GM23338 (cell line): ENCODE measurements at regions not wholly inside any gene's neighbourhood (a gene's known extent, or its start where the extent isn't known, plus 50 kb on each side); places are given as distances from the start of the nearest gene placed in this dataset.

Experiments used
- ATAC-seq: fragments of 200-7000 bp; cut with Tn5 transposase; 3 replicates; pipeline ENCODE4 v1.9.1; 2020
- DNase-seq: peaks from one replicate; pipeline ENCODE4 v3.0.0-alpha.2; 2015; ENCODE audit warnings: low spot score
- H2AFZ ChIP-seq: fragments of 200-600 bp; sonication (generic); 2 replicates; pipeline ENCODE4 v1.8.0; 2016; ENCODE audit warnings: antibody characterized with exemption, mild to moderate bottlenecking, moderate library complexity
- H3F3A ChIP-seq: fragments of 200-600 bp; sonication (generic); replicated peaks from 2 replicates; pipeline ENCODE4 v1.8.0; 2017; ENCODE audit warnings: antibody characterized with exemption, mixed run types, low read depth
- H3K27ac ChIP-seq: fragments of 200-600 bp; sonication (generic); 2 replicates; pipeline ENCODE4 v1.6.1; 2016; ENCODE audit warnings: low read depth
- H3K27me3 ChIP-seq: fragments of 200-600 bp; sonication (generic); 2 replicates; pipeline ENCODE4 v1.8.0; 2016; ENCODE audit warnings: mild to moderate bottlenecking, mixed run types, moderate library complexity; ENCODE audit not compliant: insufficient read depth
- H3K36me3 ChIP-seq: fragments of 200-600 bp; sonication (generic); 2 replicates; pipeline ENCODE4 v1.8.0; 2016; ENCODE audit warnings: mild to moderate bottlenecking; ENCODE audit not compliant: insufficient read depth
- H3K4me1 ChIP-seq: fragments of 200-600 bp; sonication (generic); 2 replicates; pipeline ENCODE4 v1.8.0; 2016; ENCODE audit warnings: mild to moderate bottlenecking, moderate library complexity; ENCODE audit not compliant: insufficient read depth
- H3K4me2 ChIP-seq: fragments of 200-600 bp; sonication (generic); 2 replicates; pipeline ENCODE4 v1.7.1; 2017; ENCODE audit warnings: mixed run types
- H3K4me3 ChIP-seq: fragments of 200-600 bp; sonication (generic); 2 replicates; pipeline ENCODE4 v1.6.1; 2016; ENCODE audit warnings: mixed run types
- H3K79me2 ChIP-seq: fragments of 200-600 bp; sonication (generic); replicated peaks from 2 replicates; pipeline ENCODE4 v1.8.0; 2017; ENCODE audit warnings: mild to moderate bottlenecking; ENCODE audit not compliant: insufficient read depth
- H3K9me2 ChIP-seq: fragments of 200-600 bp; sonication (generic); 2 replicates; pipeline ENCODE4 v1.8.0; 2017; ENCODE audit not compliant: insufficient read depth
- H4K20me1 ChIP-seq: fragments of 200-600 bp; sonication (generic); replicated peaks from 2 replicates; pipeline ENCODE4 v1.8.0; 2017; ENCODE audit warnings: mild to moderate bottlenecking; ENCODE audit not compliant: insufficient read depth
- H3K27ac Mint-ChIP-seq: 2 replicates; pipeline ENCODE4 v1.8.0; 2020; ENCODE audit warnings: inconsistent platforms, mild to moderate bottlenecking, moderate library complexity, mixed read lengths
- H3K27me3 Mint-ChIP-seq: 3 replicates; pipeline ENCODE4 v1.8.0; 2022; ENCODE audit warnings: low read depth, mild to moderate bottlenecking, moderate library complexity, mixed read lengths, inconsistent platforms; ENCODE audit not compliant: insufficient read depth, poor library complexity
- H3K36me3 Mint-ChIP-seq: 3 replicates; pipeline ENCODE4 v1.8.0; 2021; ENCODE audit warnings: low read depth, mild to moderate bottlenecking, inconsistent platforms, moderate library complexity, mixed read lengths
- H3K4me1 Mint-ChIP-seq: 3 replicates; pipeline ENCODE4 v1.8.0; 2020; ENCODE audit warnings: mild to moderate bottlenecking, inconsistent platforms, mixed read lengths
- H3K4me3 Mint-ChIP-seq: 3 replicates; pipeline ENCODE4 v1.8.0; 2021; ENCODE audit warnings: moderate library complexity, mild to moderate bottlenecking, inconsistent platforms, mixed read lengths
- H3K9me3 Mint-ChIP-seq: 3 replicates; pipeline ENCODE4 v1.8.0; 2020; ENCODE audit warnings: moderate library complexity, mild to moderate bottlenecking, inconsistent platforms, mixed read lengths
- CREB1 ChIP-seq: fragments of 250-450 bp; sonication (Bioruptor Pico); IDR thresholded peaks from 2 replicates; pipeline ENCODE4 v1.5.0; 2020; ENCODE audit warnings: low read depth, mild to moderate bottlenecking, moderate library complexity
- CTCF ChIP-seq, 2 experiments: fragments of 200-600 bp in 1 of 2; sonication (generic) in 1 of 2; conservative IDR thresholded peaks; 2 replicates each; pipeline versions ENCODE4 v1.5.1 to v1.6.1; 2016 to 2017; ENCODE audit warnings: antibody characterized with exemption in 2 of 2, low read depth in 2 of 2, mild to moderate bottlenecking in 2 of 2, moderate library complexity in 1 of 2
- ETS1 ChIP-seq: IDR thresholded peaks from 2 replicates; pipeline ENCODE4 v1.6.1; 2016; ENCODE audit warnings: antibody characterized with exemption
- EZH2 ChIP-seq: fragments of 200-600 bp; sonication (generic); IDR thresholded peaks from one replicate; pipeline ENCODE4 v1.8.0; 2017; ENCODE audit warnings: antibody characterized with exemption, mild to moderate bottlenecking, low read depth; ENCODE audit not compliant: unreplicated experiment
- EZH2phosphoT487 ChIP-seq: fragments of 200-600 bp; sonication (generic); IDR thresholded peaks from one replicate; pipeline ENCODE4 v1.8.1; 2018; ENCODE audit warnings: antibody characterized with exemption; ENCODE audit not compliant: unreplicated experiment
- JUNB ChIP-seq: IDR thresholded peaks from one replicate; pipeline ENCODE4 v1.6.1; 2016; ENCODE audit warnings: antibody characterized with exemption; ENCODE audit not compliant: unreplicated experiment
- NANOG ChIP-seq: IDR thresholded peaks from 2 replicates; pipeline ENCODE4 v1.6.1; 2016; ENCODE audit warnings: antibody characterized with exemption, borderline replicate concordance
- POLR2AphosphoS5 ChIP-seq: IDR thresholded peaks from 2 replicates; pipeline ENCODE4 v1.6.1; 2016; ENCODE audit warnings: antibody characterized with exemption, low read depth
- REST ChIP-seq: IDR thresholded peaks from one replicate; pipeline ENCODE4 v1.6.1; 2018; ENCODE audit warnings: antibody characterized with exemption; ENCODE audit not compliant: unreplicated experiment
- STAT1 ChIP-seq: IDR thresholded peaks from one replicate; pipeline ENCODE4 v1.6.1; 2016; ENCODE audit warnings: antibody characterized with exemption; ENCODE audit not compliant: unreplicated experiment
- ZNF114 ChIP-seq: fragments of 250-450 bp; sonication (Bioruptor Pico); IDR thresholded peaks from 2 replicates; pipeline ENCODE4 v1.5.0; 2020; ENCODE audit warnings: mild to moderate bottlenecking, moderate library complexity
- ZNF331 ChIP-seq: fragments of 250-450 bp; sonication (Bioruptor Pico); IDR thresholded peaks from 2 replicates; pipeline ENCODE4 v1.5.0; 2020; ENCODE audit warnings: low read depth, mild to moderate bottlenecking, moderate library complexity
- ZNF462 ChIP-seq: fragments of 250-450 bp; sonication (Bioruptor Pico); IDR thresholded peaks from 2 replicates; pipeline ENCODE4 v1.5.0; 2020; ENCODE audit warnings: mild to moderate bottlenecking, moderate library complexity

GRCh38 chr5:104266161-104266560 lies 703.6 kb upstream of the NUDT12 start:
- TF ChIP-seq EZH2 = no peak
- no peak for TF ChIP-seq CTCF (conservative IDR thresholded peaks at IDR 0.05; ENCODE audit: low read depth in 2 of 2)
- TF ChIP-seq ZNF331 = no peak
- TF ChIP-seq STAT1 = no peak
- TF ChIP-seq CREB1 (CRISPR knock-in tag) = no peak
- no peak for TF ChIP-seq JUNB
- no peak for TF ChIP-seq NANOG
- TF ChIP-seq ZNF462 = no peak
- TF ChIP-seq EZH2phosphoT487 = no peak
- TF ChIP-seq REST = no peak
- no peak for TF ChIP-seq ETS1
- TF ChIP-seq ZNF114 = no peak
- no peak for TF ChIP-seq POLR2AphosphoS5
- H3K36me3 ChIP-seq = no peaks in the 10 kb centered on the region
- H4K20me1 ChIP-seq = no peaks in the 10 kb centered on the region
- Mint-ChIP-seq H3K4me3 (no peak overlapping the region), H3K27ac (no peak overlapping the region), H3K36me3 (no peaks in the 10 kb centered on the region), H3K9me3 (no peaks in the 10 kb centered on the region), H3K27me3 (no peaks in the 10 kb centered on the region), H3K4me1 (peaks cover 9% of the 10 kb centered on the region)
- no peak overlapping the region for H3K4me3 ChIP-seq
- H3K4me1 ChIP-seq = peaks cover 7% of the 10 kb centered on the region; the same call in 1 of the 2 replicates
- no peak overlapping the region for H3K4me2 ChIP-seq
- no peaks in the 10 kb centered on the region for H3K27me3 ChIP-seq
- DNase-seq (no peak), ATAC-seq (no peak)
- H3F3A ChIP-seq = no peaks in the 10 kb centered on the region
- H3K79me2 ChIP-seq = no peaks in the 10 kb centered on the region
- H2AFZ ChIP-seq = no peak overlapping the region
- no peak overlapping the region for H3K27ac ChIP-seq
- H3K9me2 ChIP-seq = no peaks in the 10 kb centered on the region
